Esophagus muscularis mucosa (tissue), 4 donors: ENCODE measurements at regions not wholly inside any gene's neighbourhood (a gene's known extent, or its start where the extent isn't known, plus 50 kb on each side); places are given as distances from the start of the nearest gene placed in this dataset.
"Not testable (repeated sequence)": the region's sequence is repeated elsewhere in the genome, so short reads cannot be mapped to it uniquely, and the experiment has no call there.

ENCODE experiments used
- DNase-seq: peaks from one replicate; pipeline ENCODE4 v3.0.0-alpha.2; 2017; ENCODE audit errors: extremely low spot score
- H3K27ac ChIP-seq, 4 donors: fragments of 200-600 bp; sonication (generic); replicated peaks in 1 of 4; 1 replicate in 3 of 4; 2 replicates in 1 of 4; pipeline ENCODE4 v1.5.1; 2016 to 2019; ENCODE audit warnings: mild to moderate bottlenecking in 1 of 4
- H3K27me3 ChIP-seq, 4 donors: fragments of 200-600 bp; sonication (generic); one replicate each; pipeline versions ENCODE4 v1.5.1 to v1.6.0; 2016 to 2019
- H3K36me3 ChIP-seq, 4 donors: fragments of 200-600 bp; sonication (generic); one replicate each; pipeline ENCODE4 v1.5.1; 2016 to 2019
- H3K4me1 ChIP-seq, 4 donors: fragments of 200-600 bp; sonication (generic); one replicate each; pipeline ENCODE4 v1.5.1; 2016 to 2019
- H3K4me3 ChIP-seq, 4 donors: fragments of 200-600 bp; sonication (generic); 1 replicate in 2 of 4; 2 replicates in 2 of 4; pipeline ENCODE4 v1.5.1; 2016 to 2019; ENCODE audit warnings: mild to moderate bottlenecking in 4 of 4, moderate library complexity in 1 of 4
- H3K9me3 ChIP-seq, 4 donors: fragments of 200-600 bp; sonication (generic); 1 replicate in 3 of 4; 2 replicates in 1 of 4; pipeline ENCODE4 v1.5.1; 2016 to 2019
- CTCF ChIP-seq, 3 experiments: fragments of 200-600 bp in 2 of 3; fragments of 450-650 bp in 1 of 3; sonication (generic) in 2 of 3; IDR thresholded peaks; one replicate each; pipeline ENCODE4 v1.5.1; 2017 to 2019; ENCODE audit warnings: antibody characterized with exemption in 3 of 3, mild to moderate bottlenecking in 2 of 3, moderate library complexity in 1 of 3
- EP300 ChIP-seq: sonication (generic); formaldehyde crosslinking; IDR thresholded peaks from one replicate; pipeline ENCODE4 v1.6.1; 2017; ENCODE audit warnings: antibody characterized with exemption
- POLR2A ChIP-seq: fragments of 450-650 bp; IDR thresholded peaks from one replicate; pipeline ENCODE4 v1.6.1; 2017; ENCODE audit warnings: antibody characterized with exemption, moderate library complexity, mild to moderate bottlenecking, low read depth
- POLR2AphosphoS5 ChIP-seq, 2 donors: sonication (generic); formaldehyde crosslinking; IDR thresholded peaks; one replicate each; pipeline ENCODE4 v1.6.1; 2017; ENCODE audit warnings: antibody characterized with exemption in 2 of 2
- WGBS: methylation state at CpG from one replicate; pipeline ENCODE4 v1.1.5; 2018; 5-methylcytosine and 5-hydroxymethylcytosine counted together
- intact Hi-C: fragments of 100-400 bp; cut with DNase I; formaldehyde crosslinking; loops from one replicate; pipeline ENCODE4 v1.15.1; 2023

- Histone ChIP-seq H3K27ac (no peak overlapping the region), H3K27me3 (no peaks in the 10 kb centered on the region), H3K4me1 (peaks cover 0 to 30% (median 17%) of the 10 kb centered on the region in 4 donors), H3K4me3 (no peak overlapping the region), H3K9me3 (no peaks in the 10 kb centered on the region), H3K36me3 (no peaks in the 10 kb centered on the region)
- intact Hi-C loops: no loop called here
- no peak for DNase-seq
- TF ChIP-seq POLR2A (no peak), CTCF (IDR thresholded peaks at IDR 0.05) (no peak), POLR2AphosphoS5 (IDR thresholded peaks at IDR 0.05) (no peak), EP300 (no peak)
- WGBS: 54% methylated on average over 3 of the region's 3 CpGs
Observed at GRCh38 chr11:103737747-103738146, 298.7 kb upstream of the DDI1 start.

- Histone ChIP-seq H3K4me3 (peak overlapping the region in 1 of 4 donors; percentile 18), H3K27ac (peak overlapping the region in 1 of 4 donors; percentile 15), H3K4me1 (peaks cover 0 to 30% (median 17%) of the 10 kb centered on the region in 4 donors)
- DNase-seq, H3K9me3 ChIP-seq, intact Hi-C loops, H3K27me3 ChIP-seq, H3K36me3 ChIP-seq: not testable (repeated sequence)
- 33% methylated on average over 9 of the region's 18 CpGs for WGBS
Observed at GRCh38 chr11:103739074-103739796, 297.2 kb upstream of the DDI1 start.

- peaks cover 0 to 20% (median 3%) of the 10 kb centered on the region in 4 donors for H3K9me3 ChIP-seq
- no peak for DNase-seq
- no peak for TF ChIP-seq POLR2AphosphoS5 (IDR thresholded peaks at IDR 0.05)
- TF ChIP-seq EP300: no peak
- TF ChIP-seq POLR2A: no peak
- TF ChIP-seq CTCF (IDR thresholded peaks at IDR 0.05): no peak
- H3K27me3 ChIP-seq: no peaks in the 10 kb centered on the region
- intact Hi-C loops: no loop called here
- H3K4me3 ChIP-seq: no peak overlapping the region
- 70% methylated on average over 2 of the region's 2 CpGs for WGBS
- H3K36me3 ChIP-seq: no peaks in the 10 kb centered on the region
- H3K4me1 ChIP-seq: no peaks in the 10 kb centered on the region
- H3K27ac ChIP-seq: no peak overlapping the region
Observed at GRCh38 chr11:103744496-103745153, 291.8 kb upstream of the DDI1 start.

GRCh38 chr11:103749158-103749557 lies 287.3 kb upstream of the DDI1 start:
- 56% methylated on average over 1 of the region's 1 CpG for WGBS
- TF ChIP-seq EP300 (no peak), POLR2A (no peak), POLR2AphosphoS5 (IDR thresholded peaks at IDR 0.05) (no peak), CTCF (IDR thresholded peaks at IDR 0.05) (no peak)
- Histone ChIP-seq H3K27me3 (no peaks in the 10 kb centered on the region), H3K4me1 (no peaks in the 10 kb centered on the region), H3K27ac (no peak overlapping the region), H3K36me3 (no peaks in the 10 kb centered on the region), H3K9me3 (peaks cover 0 to 20% (median 3%) of the 10 kb centered on the region in 4 donors), H3K4me3 (no peak overlapping the region)
- intact Hi-C loops: no loop called here
- DNase-seq: no peak

- intact Hi-C loops: no loop called here
- H3K4me3 ChIP-seq: no peak overlapping the region
- H3K27me3 ChIP-seq: no peaks in the 10 kb centered on the region
- TF ChIP-seq CTCF (IDR thresholded peaks at IDR 0.05): no peak
- no peak for TF ChIP-seq EP300
- no peak for TF ChIP-seq POLR2A
- no peak for TF ChIP-seq POLR2AphosphoS5 (IDR thresholded peaks at IDR 0.05)
- no peaks in the 10 kb centered on the region for H3K36me3 ChIP-seq
- H3K4me1 ChIP-seq: peaks cover 0 to 13% (median 7%) of the 10 kb centered on the region in 4 donors
- no peaks in the 10 kb centered on the region for H3K9me3 ChIP-seq
- no peak for DNase-seq
- no peak overlapping the region for H3K27ac ChIP-seq
Observed at GRCh38 chr11:103768816-103769215, 267.6 kb upstream of the DDI1 start.
